Suprapubic skin (tissue), 4 donors: ENCODE measurements at regions not wholly inside any gene's neighbourhood (a gene's known extent, or its start where the extent isn't known, plus 50 kb on each side); places are given as distances from the start of the nearest gene placed in this dataset.

ENCODE experiments used
- DNase-seq, 2 donors: peaks; one replicate each; pipeline ENCODE4 v3.0.0-alpha.2; 2019; ENCODE audit warnings: low spot score in 2 of 2
- H3K27ac ChIP-seq: fragments of 200-600 bp; sonication (generic); one replicate; pipeline ENCODE4 v1.5.1; 2019
- H3K27me3 ChIP-seq: fragments of 200-600 bp; sonication (generic); one replicate; pipeline ENCODE4 v1.5.1; 2019
- H3K36me3 ChIP-seq: fragments of 200-600 bp; sonication (generic); one replicate; pipeline ENCODE4 v1.5.1; 2019
- H3K4me1 ChIP-seq: fragments of 200-600 bp; sonication (generic); one replicate; pipeline ENCODE4 v1.5.1; 2019
- H3K4me3 ChIP-seq: fragments of 200-600 bp; sonication (generic); one replicate; pipeline ENCODE4 v1.5.1; 2019; ENCODE audit warnings: mild to moderate bottlenecking
- H3K9me3 ChIP-seq: fragments of 200-600 bp; sonication (generic); one replicate; pipeline ENCODE4 v1.5.1; 2019
- EP300 ChIP-seq: sonication (generic); formaldehyde crosslinking; IDR thresholded peaks from one replicate; pipeline ENCODE4 v1.6.1; 2017; ENCODE audit warnings: antibody characterized with exemption
- POLR2A ChIP-seq, 2 donors: fragments of 450-650 bp; IDR thresholded peaks; one replicate each; pipeline ENCODE4 v1.6.1; 2017; ENCODE audit warnings: antibody characterized with exemption in 2 of 2, mild to moderate bottlenecking in 2 of 2, moderate library complexity in 2 of 2
- POLR2AphosphoS5 ChIP-seq, 3 donors: sonication (generic); formaldehyde crosslinking; IDR thresholded peaks; one replicate each; pipeline ENCODE4 v1.6.1; 2017; ENCODE audit warnings: antibody characterized with exemption in 3 of 3
- WGBS: methylation state at CpG from one replicate; pipeline ENCODE4 v1.1.5; 2018; 5-methylcytosine and 5-hydroxymethylcytosine counted together
- TF ChIP-seq, protein P1 (sequence below), 2 donors: fragments of 200-600 bp in 1 of 2; fragments of 450-650 bp in 1 of 2; sonication (generic) in 1 of 2; IDR thresholded peaks; one replicate each; pipeline ENCODE4 v1.5.1; 2016 to 2019; ENCODE audit warnings: antibody characterized with exemption in 2 of 2, mild to moderate bottlenecking in 1 of 2, moderate library complexity in 1 of 2

GRCh38 chr1:68361346-68361910 is 88.3 kb downstream of the RPE65 start:
- H3K4me3 ChIP-seq: no peak overlapping the region

GRCh38 chr1:68359045-68359444 is 90.7 kb downstream of the RPE65 start:
- Histone ChIP-seq H3K4me3 (no peak overlapping the region), H3K27me3 (no peaks in the 10 kb centered on the region), H3K27ac (no peak overlapping the region), H3K9me3 (no peaks in the 10 kb centered on the region), H3K36me3 (no peaks in the 10 kb centered on the region), H3K4me1 (peaks cover 6% of the 10 kb centered on the region)
- 56% methylated on average over 2 of the region's 2 CpGs for WGBS
- TF ChIP-seq POLR2A (IDR thresholded peaks at IDR 0.05): no peak
- TF ChIP-seq, protein P1, sequence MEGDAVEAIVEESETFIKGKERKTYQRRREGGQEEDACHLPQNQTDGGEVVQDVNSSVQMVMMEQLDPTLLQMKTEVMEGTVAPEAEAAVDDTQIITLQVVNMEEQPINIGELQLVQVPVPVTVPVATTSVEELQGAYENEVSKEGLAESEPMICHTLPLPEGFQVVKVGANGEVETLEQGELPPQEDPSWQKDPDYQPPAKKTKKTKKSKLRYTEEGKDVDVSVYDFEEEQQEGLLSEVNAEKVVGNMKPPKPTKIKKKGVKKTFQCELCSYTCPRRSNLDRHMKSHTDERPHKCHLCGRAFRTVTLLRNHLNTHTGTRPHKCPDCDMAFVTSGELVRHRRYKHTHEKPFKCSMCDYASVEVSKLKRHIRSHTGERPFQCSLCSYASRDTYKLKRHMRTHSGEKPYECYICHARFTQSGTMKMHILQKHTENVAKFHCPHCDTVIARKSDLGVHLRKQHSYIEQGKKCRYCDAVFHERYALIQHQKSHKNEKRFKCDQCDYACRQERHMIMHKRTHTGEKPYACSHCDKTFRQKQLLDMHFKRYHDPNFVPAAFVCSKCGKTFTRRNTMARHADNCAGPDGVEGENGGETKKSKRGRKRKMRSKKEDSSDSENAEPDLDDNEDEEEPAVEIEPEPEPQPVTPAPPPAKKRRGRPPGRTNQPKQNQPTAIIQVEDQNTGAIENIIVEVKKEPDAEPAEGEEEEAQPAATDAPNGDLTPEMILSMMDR (IDR thresholded peaks at IDR 0.05): no peak
- no peak for TF ChIP-seq POLR2AphosphoS5 (IDR thresholded peaks at IDR 0.05)
- no peak for TF ChIP-seq EP300
- DNase-seq: no peak

More at GRCh38 chr1:68361346-68361910, 88.3 kb downstream of the RPE65 start:
- Histone ChIP-seq H3K9me3 (no peaks in the 10 kb centered on the region), H3K27ac (no peak overlapping the region), H3K4me1 (peaks cover 6% of the 10 kb centered on the region), H3K27me3 (no peaks in the 10 kb centered on the region), H3K36me3 (no peaks in the 10 kb centered on the region)
- TF ChIP-seq, protein P1 (IDR thresholded peaks at IDR 0.05): no peak
- TF ChIP-seq POLR2A (IDR thresholded peaks at IDR 0.05): no peak
- TF ChIP-seq POLR2AphosphoS5 (IDR thresholded peaks at IDR 0.05): no peak
- no peak for TF ChIP-seq EP300
- 58% methylated on average over 3 of the region's 3 CpGs for WGBS
- no peak for DNase-seq

- H3K27ac ChIP-seq: no peak overlapping the region
- no peaks in the 10 kb centered on the region for H3K27me3 ChIP-seq
- no peak for DNase-seq
- no peak overlapping the region for H3K4me3 ChIP-seq
- H3K36me3 ChIP-seq: no peaks in the 10 kb centered on the region
- peaks cover 6% of the 10 kb centered on the region for H3K4me1 ChIP-seq
- TF ChIP-seq POLR2A (IDR thresholded peaks at IDR 0.05) (no peak), POLR2AphosphoS5 (IDR thresholded peaks at IDR 0.05) (no peak), EP300 (no peak)
- TF ChIP-seq, protein P1 (IDR thresholded peaks at IDR 0.05): no peak
- WGBS: 44% methylated on average over 4 of the region's 4 CpGs
- no peaks in the 10 kb centered on the region for H3K9me3 ChIP-seq
These were observed 91.3 kb downstream of the RPE65 start for GRCh38 chr1:68358439-68358838.

GRCh38 chr1:68355614-68356013 is 94.1 kb downstream of the RPE65 start:
- Histone ChIP-seq H3K36me3 (no peaks in the 10 kb centered on the region), H3K4me3 (no peak overlapping the region), H3K4me1 (peaks cover 6% of the 10 kb centered on the region), H3K27me3 (no peaks in the 10 kb centered on the region), H3K9me3 (no peaks in the 10 kb centered on the region), H3K27ac (no peak overlapping the region)
- no peak for DNase-seq
- 89% methylated on average over 3 of the region's 3 CpGs for WGBS
- TF ChIP-seq POLR2A (IDR thresholded peaks at IDR 0.05) (no peak), POLR2AphosphoS5 (IDR thresholded peaks at IDR 0.05) (no peak), EP300 (no peak)
- TF ChIP-seq, protein P1 (IDR thresholded peaks at IDR 0.05): no peak

DNA sequence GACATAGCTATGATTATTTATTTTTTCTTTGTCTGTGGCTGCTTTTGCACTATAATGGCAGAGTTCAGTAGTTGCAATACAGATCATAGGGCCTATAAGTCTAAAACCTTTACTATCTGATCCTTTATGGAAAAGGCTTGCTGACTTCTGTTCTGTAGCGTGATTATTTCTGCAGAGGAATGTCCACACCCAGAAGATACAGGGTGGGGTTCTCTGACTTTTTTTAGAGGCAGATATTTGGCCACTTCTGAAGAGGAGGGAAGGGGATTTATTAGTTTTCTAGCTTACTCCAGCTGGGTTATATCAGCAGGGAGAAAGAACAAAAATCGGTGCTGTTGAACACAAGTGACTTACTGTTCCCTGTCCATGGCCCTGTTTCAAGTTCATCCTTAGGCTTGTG is 97.6 kb downstream of the RPE65 start:
- 45% methylated on average over 2 of the region's 2 CpGs for WGBS
- TF ChIP-seq EP300 (no peak), POLR2AphosphoS5 (IDR thresholded peaks at IDR 0.05) (no peak), POLR2A (IDR thresholded peaks at IDR 0.05) (no peak)
- TF ChIP-seq, protein P1 (IDR thresholded peaks at IDR 0.05): no peak

More for the DNA sequence above, 97.6 kb downstream of the RPE65 start:
- no peak for DNase-seq
- no peaks in the 10 kb centered on the region for H3K4me1 ChIP-seq
- H3K27me3 ChIP-seq: no peaks in the 10 kb centered on the region
- no peak overlapping the region for H3K27ac ChIP-seq
- H3K36me3 ChIP-seq: no peaks in the 10 kb centered on the region
- no peaks in the 10 kb centered on the region for H3K9me3 ChIP-seq
- no peak overlapping the region for H3K4me3 ChIP-seq
